Neuronal stem cell (in vitro differentiated cells): ENCODE measurements at regions not wholly inside any gene's neighbourhood (a gene's known extent, or its start where the extent isn't known, plus 50 kb on each side); places are given as distances from the start of the nearest gene placed in this dataset.

ENCODE experiments used
- DNase-seq: peaks from one replicate; pipeline ENCODE4 v3.0.0-alpha.2; 2013; ENCODE audit warnings: low spot score
- H2AFZ ChIP-seq: one replicate; pipeline ENCODE4 v1.6.1; 2013; ENCODE audit warnings: mild to moderate bottlenecking, low read length, inconsistent platforms
- H2AK5ac ChIP-seq: 2 replicates; pipeline ENCODE4 v1.6.1; 2013; ENCODE audit warnings: low read depth, mild to moderate bottlenecking, inconsistent platforms, low read length, moderate library complexity, mixed read lengths
- H2BK120ac ChIP-seq: 2 replicates; pipeline ENCODE4 v1.6.1; 2013; ENCODE audit warnings: low read depth, mild to moderate bottlenecking, inconsistent platforms, low read length, moderate library complexity, mixed read lengths
- H2BK12ac ChIP-seq: one replicate; pipeline ENCODE4 v1.6.1; 2013; ENCODE audit warnings: low read length, inconsistent platforms
- H2BK15ac ChIP-seq: 2 replicates; pipeline ENCODE4 v1.6.1; 2013; ENCODE audit warnings: mild to moderate bottlenecking, low read length, inconsistent platforms, mixed read lengths
- H2BK5ac ChIP-seq: one replicate; pipeline ENCODE4 v1.6.1; 2013; ENCODE audit warnings: inconsistent platforms, mild to moderate bottlenecking, low read length, moderate library complexity
- H3K14ac ChIP-seq: one replicate; pipeline ENCODE4 v1.6.1; 2013; ENCODE audit warnings: low read length, inconsistent platforms
- H3K18ac ChIP-seq: 2 replicates; pipeline ENCODE4 v1.6.1; 2013; ENCODE audit warnings: low read length, inconsistent platforms
- H3K23ac ChIP-seq: 2 replicates; pipeline ENCODE4 v1.6.1; 2013; ENCODE audit warnings: low read depth, mild to moderate bottlenecking, mixed read lengths, low read length, inconsistent platforms; ENCODE audit not compliant: poor library complexity
- H3K27ac ChIP-seq: replicated peaks from 3 replicates; pipeline ENCODE4 v1.5.1; 2013; ENCODE audit warnings: low read length, inconsistent platforms
- H3K27me3 ChIP-seq, 3 experiments: 2 replicates each; pipeline ENCODE4 v1.6.1; 2013; ENCODE audit warnings: low read length in 3 of 3, mild to moderate bottlenecking in 2 of 3, inconsistent platforms in 1 of 3, low read depth in 1 of 3, mixed read lengths in 1 of 3, moderate library complexity in 1 of 3; ENCODE audit not compliant: control insufficient read depth in 3 of 3, insufficient read depth in 3 of 3
- H3K36me3 ChIP-seq, 2 donors: replicated peaks in 1 of 2; 2 replicates each; pipeline ENCODE4 v1.6.1; 2013; ENCODE audit warnings: low read length in 2 of 2; ENCODE audit not compliant: control insufficient read depth in 2 of 2, insufficient read depth in 2 of 2
- H3K4ac ChIP-seq: 2 replicates; pipeline ENCODE4 v1.6.1; 2013; ENCODE audit warnings: inconsistent platforms, mild to moderate bottlenecking, low read length, moderate library complexity
- H3K4me1 ChIP-seq, 2 donors: 1 replicate in 1 of 2; 2 replicates in 1 of 2; pipeline ENCODE4 v1.6.1; 2013; ENCODE audit warnings: low read length in 2 of 2, low read depth in 1 of 2; ENCODE audit not compliant: control insufficient read depth in 2 of 2, insufficient read depth in 1 of 2
- H3K4me2 ChIP-seq: one replicate; pipeline ENCODE4 v1.6.1; 2013; ENCODE audit warnings: mild to moderate bottlenecking, low read length, inconsistent platforms; ENCODE audit not compliant: insufficient read depth, poor library complexity, severe bottlenecking
- H3K4me3 ChIP-seq, 2 donors: 2 replicates each; pipeline ENCODE4 v1.5.1; 2013; ENCODE audit warnings: low read length in 2 of 2, mild to moderate bottlenecking in 2 of 2, inconsistent platforms in 1 of 2, moderate library complexity in 1 of 2
- H3K79me1 ChIP-seq: one replicate; pipeline ENCODE4 v1.6.1; 2013; ENCODE audit warnings: low read depth, mild to moderate bottlenecking, inconsistent platforms, low read length, moderate library complexity
- H3K9ac ChIP-seq: one replicate; pipeline ENCODE4 v1.6.1; 2013; ENCODE audit warnings: mild to moderate bottlenecking, low read depth, low read length, inconsistent platforms; ENCODE audit not compliant: poor library complexity
- H3K9me3 ChIP-seq, 2 donors: replicated peaks in 1 of 2; 2 replicates each; pipeline versions ENCODE3 to v1.6.1; 2013; ENCODE audit warnings: low read length in 2 of 2, mild to moderate bottlenecking in 2 of 2, inconsistent platforms in 1 of 2, low read depth in 1 of 2, mixed read lengths in 1 of 2, moderate library complexity in 1 of 2; ENCODE audit not compliant: control insufficient read depth in 2 of 2, insufficient read depth in 1 of 2
- H4K8ac ChIP-seq: one replicate; pipeline ENCODE4 v1.6.1; 2013; ENCODE audit warnings: low read depth, mild to moderate bottlenecking, inconsistent platforms, low read length, moderate library complexity
- H4K91ac ChIP-seq: one replicate; pipeline ENCODE4 v1.6.1; 2013; ENCODE audit warnings: low read length, low read depth, mild to moderate bottlenecking, inconsistent platforms; ENCODE audit not compliant: poor library complexity
- WGBS, 2 donors: extraction: QIAGEN DNeasy Blood & Tissue Kit; methylation state at CpG; one replicate each; pipeline ENCODE4 v1.1.7; 2013; ENCODE audit warnings: missing lambda C conversion rate in 2 of 2, mixed read lengths in 1 of 2; ENCODE audit not compliant: insufficient read length in 2 of 2, insufficient replicate concordance in 1 of 2; ENCODE audit errors: extremely low coverage in 2 of 2; 5-methylcytosine and 5-hydroxymethylcytosine counted together

GRCh38 chr13:58085819-58086218, 454.3 kb downstream of the PCDH17 start:
- H3K27ac ChIP-seq: no peak overlapping the region
- no peak overlapping the region for H2AFZ ChIP-seq
- no peak overlapping the region for H3K4ac ChIP-seq
- no peak overlapping the region for H3K23ac ChIP-seq
- no peaks in the 10 kb centered on the region for H3K36me3 ChIP-seq
- no peak overlapping the region for H3K9ac ChIP-seq
- no peak overlapping the region for H2BK5ac ChIP-seq
- H3K27me3 ChIP-seq: no peaks in the 10 kb centered on the region
- H2BK15ac ChIP-seq: no peak overlapping the region
- peaks cover 2 to 4% of the 10 kb centered on the region in 2 donors for H3K4me1 ChIP-seq
- H2AK5ac ChIP-seq: no peak overlapping the region
- no peaks in the 10 kb centered on the region for H3K9me3 ChIP-seq
- WGBS, 2 donors: no CpG with 5 or more reads among the region's 3 CpGs
- no peak overlapping the region for H4K8ac ChIP-seq
- H3K14ac ChIP-seq: no peak overlapping the region
- no peak for DNase-seq
- H2BK120ac ChIP-seq: no peak overlapping the region
- no peak overlapping the region for H3K18ac ChIP-seq
- no peaks in the 10 kb centered on the region for H3K79me1 ChIP-seq
- no peak overlapping the region for H3K4me2 ChIP-seq
- H4K91ac ChIP-seq: no peak overlapping the region
- H2BK12ac ChIP-seq: no peak overlapping the region
- H3K4me3 ChIP-seq: no peak overlapping the region

- no peaks in the 10 kb centered on the region for H3K36me3 ChIP-seq
- no peak for DNase-seq
- no peak overlapping the region for H2BK15ac ChIP-seq
- no peak overlapping the region for H4K8ac ChIP-seq
- no peak overlapping the region for H3K4me3 ChIP-seq
- H3K18ac ChIP-seq: no peak overlapping the region
- no peak overlapping the region for H4K91ac ChIP-seq
- H3K23ac ChIP-seq: no peak overlapping the region
- H2BK120ac ChIP-seq: no peak overlapping the region
- H3K4me1 ChIP-seq: no peaks in the 10 kb centered on the region
- H3K4me2 ChIP-seq: no peak overlapping the region
- no peaks in the 10 kb centered on the region for H3K79me1 ChIP-seq
- H3K9ac ChIP-seq: no peak overlapping the region
- no peak overlapping the region for H2AFZ ChIP-seq
- no peak overlapping the region for H2AK5ac ChIP-seq
- no peak overlapping the region for H2BK5ac ChIP-seq
- H3K27ac ChIP-seq: no peak overlapping the region
- H2BK12ac ChIP-seq: no peak overlapping the region
- no peak overlapping the region for H3K4ac ChIP-seq
- H3K27me3 ChIP-seq: no peaks in the 10 kb centered on the region
- no peak overlapping the region for H3K14ac ChIP-seq
- no peaks in the 10 kb centered on the region for H3K9me3 ChIP-seq
Observed at GRCh38 chr13:58087566-58087965, 456.0 kb downstream of the PCDH17 start.

GRCh38 chr13:58093394-58093793, 461.9 kb downstream of the PCDH17 start:
- no peak overlapping the region for H2AK5ac ChIP-seq
- no peak overlapping the region for H2BK12ac ChIP-seq
- no peak overlapping the region for H3K9ac ChIP-seq
- H3K36me3 ChIP-seq: no peaks in the 10 kb centered on the region
- no peaks in the 10 kb centered on the region for H3K27me3 ChIP-seq
- H3K9me3 ChIP-seq: peaks cover 0 to 4% of the 10 kb centered on the region in 2 donors
- no peaks in the 10 kb centered on the region for H3K79me1 ChIP-seq
- no peak overlapping the region for H3K27ac ChIP-seq
- no peaks in the 10 kb centered on the region for H3K4me1 ChIP-seq
- H2BK15ac ChIP-seq: no peak overlapping the region
- no peak overlapping the region for H3K14ac ChIP-seq
- H3K23ac ChIP-seq: no peak overlapping the region
- H4K91ac ChIP-seq: no peak overlapping the region
- H3K4me2 ChIP-seq: no peak overlapping the region
- H2BK5ac ChIP-seq: no peak overlapping the region
- DNase-seq: no peak
- H4K8ac ChIP-seq: no peak overlapping the region
- H2AFZ ChIP-seq: no peak overlapping the region
- H3K18ac ChIP-seq: no peak overlapping the region
- no peak overlapping the region for H3K4ac ChIP-seq
- H3K4me3 ChIP-seq: no peak overlapping the region
- no peak overlapping the region for H2BK120ac ChIP-seq

GRCh38 chr13:58097831-58098230, 466.3 kb downstream of the PCDH17 start:
- no CpG with 5 or more reads among the region's 1 CpG for WGBS, 2 donors
- H2BK15ac ChIP-seq: no peak overlapping the region
- H3K4me2 ChIP-seq: no peak overlapping the region

More at GRCh38 chr13:58097831-58098230, 466.3 kb downstream of the PCDH17 start:
- Histone ChIP-seq H3K4ac (no peak overlapping the region), H3K36me3 (no peaks in the 10 kb centered on the region), H4K91ac (no peak overlapping the region), H3K9ac (no peak overlapping the region), H3K79me1 (no peaks in the 10 kb centered on the region), H3K9me3 (peaks cover 0 to 4% of the 10 kb centered on the region in 2 donors), H4K8ac (no peak overlapping the region), H2AFZ (no peak overlapping the region), H3K23ac (no peak overlapping the region), H3K18ac (no peak overlapping the region), H3K14ac (no peak overlapping the region), H3K4me3 (no peak overlapping the region), H2BK120ac (no peak overlapping the region), H2AK5ac (no peak overlapping the region), H3K4me1 (no peaks in the 10 kb centered on the region), H3K27me3 (no peaks in the 10 kb centered on the region), H3K27ac (no peak overlapping the region), H2BK12ac (no peak overlapping the region), H2BK5ac (no peak overlapping the region)
- DNase-seq: no peak
